SK-N-SH (cell line): ENCODE measurements at regions not wholly inside any gene's neighbourhood (a gene's known extent, or its start where the extent isn't known, plus 50 kb on each side); places are given as distances from the start of the nearest gene placed in this dataset.

Experiments used
- CTCF ChIA-PET: fragments of 300-600, 350-600 bp; formaldehyde crosslinking; extraction: SDS; loops from one replicate; lab custom pipeline; 2021; lab: Yijun Ruan, JAX
- POLR2A ChIA-PET: fragments of 350-600 bp; sonication (Branson Sonifier 250); formaldehyde crosslinking; extraction: SDS; loops from one replicate; lab custom pipeline; 2020; ENCODE audit warnings: antibody characterized with exemption, inconsistent platforms; lab: Yijun Ruan, JAX
- DNase-seq: peaks from one replicate; pipeline ENCODE4 v3.0.0; 2012
- H2AFZ ChIP-seq: fragments of 200-600 bp; sonication (generic); 2 replicates; pipeline ENCODE4 v1.8.1; 2016; ENCODE audit warnings: antibody characterized with exemption, mild to moderate bottlenecking, low read depth
- H3F3A ChIP-seq: fragments of 200-600 bp; sonication (generic); replicated peaks from 2 replicates; pipeline ENCODE3; 2016; ENCODE audit warnings: antibody characterized with exemption, mild to moderate bottlenecking; ENCODE audit not compliant: insufficient read depth
- H3K27ac ChIP-seq, 2 experiments: fragments of 200-500 bp in 1 of 2; fragments of 200-600 bp in 1 of 2; sonication (Bioruptor generic) in 1 of 2; sonication (generic), shearing (Covaris generic) in 1 of 2; 2 replicates each; pipeline versions ENCODE4 v1.5.1 to v1.6.1; 2014 to 2016; ENCODE audit warnings: low read depth in 2 of 2, inconsistent platforms in 1 of 2, low read length in 1 of 2, mild to moderate bottlenecking in 1 of 2, mixed read lengths in 1 of 2
- H3K27me3 ChIP-seq: fragments of 200-600 bp; sonication (generic), shearing (Covaris generic); 2 replicates; pipeline ENCODE4 v1.6.1; 2016; ENCODE audit warnings: mixed run types; ENCODE audit not compliant: insufficient read depth
- H3K36me3 ChIP-seq, 2 experiments: fragments of 200-500 bp in 1 of 2; fragments of 200-600 bp in 1 of 2; sonication (Bioruptor generic) in 1 of 2; sonication (generic) in 1 of 2; replicated peaks in 1 of 2; 2 replicates each; pipeline versions ENCODE3 to v1.5.1; 2014 to 2016; ENCODE audit warnings: low read length in 1 of 2, mild to moderate bottlenecking in 1 of 2; ENCODE audit not compliant: insufficient read depth in 2 of 2, control insufficient read depth in 1 of 2
- H3K4me1 ChIP-seq, 2 experiments: fragments of 200-500 bp in 1 of 2; fragments of 200-600 bp in 1 of 2; sonication (Bioruptor generic) in 1 of 2; sonication (generic), shearing (Covaris generic) in 1 of 2; 2 replicates each; pipeline versions ENCODE4 v1.5.1 to v1.6.1; 2014 to 2016; ENCODE audit warnings: low read depth in 1 of 2, low read length in 1 of 2, mixed run types in 1 of 2; ENCODE audit not compliant: insufficient read depth in 2 of 2, control insufficient read depth in 1 of 2
- H3K4me2 ChIP-seq: fragments of 200-600 bp; sonication (generic), shearing (Covaris generic); 2 replicates; pipeline ENCODE4 v1.6.1; 2017; ENCODE audit warnings: mixed run types
- H3K4me3 ChIP-seq, 2 experiments: fragments of 200-500 bp in 1 of 2; fragments of 200-600 bp in 1 of 2; sonication (Bioruptor generic) in 1 of 2; sonication (generic), shearing (Covaris generic) in 1 of 2; 2 replicates each; pipeline versions ENCODE4 v1.5.1 to v1.8.1; 2014 to 2016; ENCODE audit warnings: low read depth in 2 of 2, inconsistent platforms in 1 of 2, low read length in 1 of 2, mild to moderate bottlenecking in 1 of 2, mixed read lengths in 1 of 2, moderate library complexity in 1 of 2
- H3K79me2 ChIP-seq: fragments of 200-600 bp; sonication (generic); 2 replicates; pipeline ENCODE4 v1.8.1; 2017; ENCODE audit warnings: mild to moderate bottlenecking; ENCODE audit not compliant: insufficient read depth
- H3K9ac ChIP-seq: fragments of 200-600 bp; sonication (generic); 2 replicates; pipeline ENCODE4 v1.6.1; 2017; ENCODE audit warnings: mixed run types
- H3K9me2 ChIP-seq: fragments of 200-600 bp; sonication (generic); 2 replicates; pipeline ENCODE4 v1.6.1; 2017; ENCODE audit warnings: mixed run types
- H3K9me3 ChIP-seq: fragments of 200-600 bp; sonication (generic); 2 replicates; pipeline ENCODE4 v1.6.1; 2017; ENCODE audit warnings: mixed run types, mild to moderate bottlenecking, moderate library complexity
- H4K20me1 ChIP-seq: fragments of 200-600 bp; sonication (generic); 2 replicates; pipeline ENCODE4 v1.6.1; 2017; ENCODE audit warnings: mild to moderate bottlenecking, mixed run types; ENCODE audit not compliant: insufficient read depth
- CHD2 ChIP-seq: fragments of 150-350 bp; IDR thresholded peaks from 2 replicates; pipeline ENCODE4 v1.6.1; 2018; ENCODE audit warnings: low read length; ENCODE audit not compliant: partially characterized antibody
- ELF1 ChIP-seq: IDR thresholded peaks from 2 replicates; pipeline ENCODE4 v1.4.0; 2012
- EP300 ChIP-seq, 2 experiments: IDR thresholded peaks; 2 replicates each; pipeline versions ENCODE4 v1.4.0 to v1.6.1; 2012; ENCODE audit warnings: borderline replicate concordance in 1 of 2, low read depth in 1 of 2, low read length in 1 of 2
- FOXJ3 ChIP-seq: sonication (generic); formaldehyde crosslinking; IDR thresholded peaks from 2 replicates; pipeline ENCODE4 v1.5.1; 2020; ENCODE audit warnings: mild to moderate bottlenecking, missing genetic modification reagents
- GATA2 ChIP-seq: sonication (generic); formaldehyde crosslinking; IDR thresholded peaks from 2 replicates; pipeline ENCODE4 v1.5.0; 2020; ENCODE audit warnings: mild to moderate bottlenecking, missing genetic modification reagents
- IRF3 ChIP-seq: fragments of 150-350 bp; IDR thresholded peaks from 2 replicates; pipeline ENCODE4 v1.6.1; 2016; ENCODE audit warnings: mild to moderate bottlenecking, low read depth, low read length
- JUND ChIP-seq: IDR thresholded peaks from 2 replicates; pipeline ENCODE4 v1.4.0; 2012
- MAX ChIP-seq: IDR thresholded peaks from 2 replicates; pipeline ENCODE4 v1.4.0; 2012; ENCODE audit warnings: low read depth
- MEF2A ChIP-seq: IDR thresholded peaks from 2 replicates; pipeline ENCODE4 v1.4.0; 2012; ENCODE audit warnings: low read depth, borderline replicate concordance
- NFIC ChIP-seq: IDR thresholded peaks from 2 replicates; pipeline ENCODE4 v1.4.0; 2012; ENCODE audit warnings: borderline replicate concordance
- PBX3 ChIP-seq: IDR thresholded peaks from 2 replicates; pipeline ENCODE4; 2012
- POLR2AphosphoS5 ChIP-seq: IDR thresholded peaks from 2 replicates; pipeline ENCODE4 v1.6.1; 2012; ENCODE audit warnings: low read depth, low read length
- RAD21 ChIP-seq: IDR thresholded peaks from 2 replicates; pipeline ENCODE4 v1.6.1; 2012; ENCODE audit warnings: mild to moderate bottlenecking, low read length
- REST ChIP-seq: IDR thresholded peaks from 2 replicates; pipeline ENCODE4 v1.6.1; 2012; ENCODE audit warnings: mild to moderate bottlenecking, low read depth, low read length, moderate library complexity
- RXRA ChIP-seq: IDR thresholded peaks from 2 replicates; pipeline ENCODE4 v1.4.0; 2012; ENCODE audit warnings: low read depth, mild to moderate bottlenecking, borderline replicate concordance
- SIN3A ChIP-seq: IDR thresholded peaks from 2 replicates; pipeline ENCODE4 v1.6.1; 2012; ENCODE audit warnings: low read depth, mild to moderate bottlenecking, low read length, moderate library complexity, borderline replicate concordance
- SMC3 ChIP-seq: IDR thresholded peaks from 2 replicates; pipeline ENCODE4 v1.6.1; 2012; ENCODE audit warnings: low read depth, low read length, improper control_type of control experiment
- TAF1 ChIP-seq: IDR thresholded peaks from 2 replicates; pipeline ENCODE4 v1.6.1; 2012; ENCODE audit warnings: low read depth, mild to moderate bottlenecking, low read length, moderate library complexity, borderline replicate concordance
- TCF12 ChIP-seq: IDR thresholded peaks from 2 replicates; pipeline ENCODE4 v1.4.0; 2012
- TEAD4 ChIP-seq: IDR thresholded peaks from 2 replicates; pipeline ENCODE4 v1.4.0; 2012; ENCODE audit warnings: mild to moderate bottlenecking, borderline replicate concordance; ENCODE audit not compliant: insufficient read depth
- USF1 ChIP-seq: IDR thresholded peaks from 2 replicates; pipeline ENCODE4 v1.4.0; 2012; ENCODE audit warnings: low read depth, borderline replicate concordance
- YY1 ChIP-seq: IDR thresholded peaks from 2 replicates; pipeline ENCODE4 v1.4.0; 2012; ENCODE audit warnings: low read depth, mild to moderate bottlenecking
- WGBS: methylation state at CpG from one replicate; pipeline ENCODE4 v1.1.6; 2017; ENCODE audit warnings: low lambda C conversion rate; 5-methylcytosine and 5-hydroxymethylcytosine counted together

GRCh38 chr3:153282355-153282754 lies 120.3 kb downstream of the RAP2B start:
- H3K9ac ChIP-seq: no peak overlapping the region
- H3F3A ChIP-seq: peaks cover 3% of the 10 kb centered on the region
- no peaks in the 10 kb centered on the region for H3K36me3 ChIP-seq
- TF ChIP-seq YY1: no peak
- no peak for TF ChIP-seq EP300 (IDR thresholded peaks at IDR 0.05; ENCODE audit: borderline replicate concordance in 1 of 2, low read depth in 1 of 2, low read length in 1 of 2)
- TF ChIP-seq RXRA: no peak
- no peak for TF ChIP-seq POLR2AphosphoS5
- TF ChIP-seq TEAD4: no peak
- TF ChIP-seq FOXJ3 (CRISPR knock-in tag): no peak
- no peak for TF ChIP-seq MEF2A
- no peak for TF ChIP-seq USF1
- no peak for TF ChIP-seq GATA2 (CRISPR knock-in tag)
- TF ChIP-seq CHD2: no peak
- no peak for TF ChIP-seq IRF3
- no peak for TF ChIP-seq JUND
- TF ChIP-seq PBX3: no peak
- no peak for TF ChIP-seq ELF1
- no peak for TF ChIP-seq RAD21
- TF ChIP-seq, all 33 proteins: peak for 0
- H4K20me1 ChIP-seq: no peaks in the 10 kb centered on the region
- H2AFZ ChIP-seq: no peak overlapping the region
- H3K9me3 ChIP-seq: no peaks in the 10 kb centered on the region
- POLR2A ChIA-PET: no interaction called here
- H3K79me2 ChIP-seq: no peaks in the 10 kb centered on the region
- no peak overlapping the region for H3K27ac ChIP-seq
- peaks cover 0 to 9% of the 10 kb centered on the region in 2 experiments; a peak in 1 of 4 replicates for H3K4me1 ChIP-seq
- H3K4me3 ChIP-seq: no peak overlapping the region
- no peaks in the 10 kb centered on the region for H3K27me3 ChIP-seq
- CTCF ChIA-PET: no interaction called here
- no peaks in the 10 kb centered on the region for H3K9me2 ChIP-seq
- DNase-seq: no peak
- no peak overlapping the region for H3K4me2 ChIP-seq
- WGBS: 96% methylated on average over 5 of the region's 5 CpGs

- peak overlapping the region; percentile 47 to 65; a peak in 3 of 4 replicates for H3K27ac ChIP-seq
- no peak overlapping the region for H3K4me2 ChIP-seq
- peaks cover 3% of the 10 kb centered on the region for H3F3A ChIP-seq
- POLR2A ChIA-PET: no interaction called here
- H3K9me3 ChIP-seq: no peaks in the 10 kb centered on the region
- 0 out of 2 replicates have a peak overlapping the region, but pooled peaks have one; percentile 18 for H3K9ac ChIP-seq
- WGBS: 5% methylated on average over 4 of the region's 4 CpGs
- peaks cover 0 to 9% of the 10 kb centered on the region in 2 experiments; a peak in 1 of 4 replicates for H3K4me1 ChIP-seq
- H3K36me3 ChIP-seq: no peaks in the 10 kb centered on the region
- CTCF ChIA-PET: interaction anchor here (1.0 kb wide), 1 partner anchor 272 kb away, joined by 3 read pairs; no protein-coding TSS in a partner anchor
- no peak overlapping the region for H3K4me3 ChIP-seq
- no peaks in the 10 kb centered on the region for H3K79me2 ChIP-seq
- H4K20me1 ChIP-seq: no peaks in the 10 kb centered on the region
- no peaks in the 10 kb centered on the region for H3K27me3 ChIP-seq
- no peaks in the 10 kb centered on the region for H3K9me2 ChIP-seq
- H2AFZ ChIP-seq: peak overlapping the region; percentile 85
- no peak for DNase-seq
- TF ChIP-seq TAF1 (no peak), REST (0 out of 2 replicates have a peak, but pooled peaks have one; percentile 10), TCF12 (peak; percentile 57), MEF2A (no peak), SIN3A (peak; percentile 78; the same call in 1 of the 2 replicates), SMC3 (no peak), EP300 (IDR thresholded peaks at IDR 0.05; ENCODE audit: borderline replicate concordance in 1 of 2, low read depth in 1 of 2, low read length in 1 of 2) (no peak), CHD2 (no peak), RAD21 (no peak), MAX (peak; percentile 98), NFIC (no peak; the same call in 1 of the 2 replicates)
Measured at GRCh38 chr3:153284282-153284938, 122.4 kb downstream of the RAP2B start.
